Retinal pigment epithelial cell (primary cell): ENCODE measurements at regions not wholly inside any gene's neighbourhood (a gene's known extent, or its start where the extent isn't known, plus 50 kb on each side); places are given as distances from the start of the nearest gene placed in this dataset.

Experiments used
- DNase-seq: peaks from one replicate; pipeline ENCODE4 v3.0.0-alpha.2; 2010; ENCODE audit warnings: low read depth
- H3K4me3 ChIP-seq: 2 replicates; pipeline ENCODE4 v1.5.1; 2011; ENCODE audit warnings: mild to moderate bottlenecking, low read length, control low read depth, moderate library complexity
- CTCF ChIP-seq: conservative IDR thresholded peaks from 2 replicates; pipeline ENCODE4 v1.5.1; 2011; ENCODE audit warnings: low read depth, low read length, control low read depth, inconsistent platforms

- no peak for TF ChIP-seq CTCF
- DNase-seq: peak; percentile 30
- no peak overlapping the region for H3K4me3 ChIP-seq
These were observed 703.3 kb upstream of the ARGLU1 start for GRCh38 chr13:107271227-107271626.

GRCh38 chr13:107266657-107267056, 698.7 kb upstream of the ARGLU1 start:
- no peak for DNase-seq
- TF ChIP-seq CTCF: no peak
- no peak overlapping the region for H3K4me3 ChIP-seq

- no peak for TF ChIP-seq CTCF
These were observed 690.8 kb upstream of the ARGLU1 start for GRCh38 chr13:107258599-107259187.

GRCh38 chr13:107254392-107254791, 686.5 kb upstream of the ARGLU1 start:
- TF ChIP-seq CTCF: no peak
- H3K4me3 ChIP-seq: no peak overlapping the region
- DNase-seq: no peak

More at GRCh38 chr13:107258599-107259187, 690.8 kb upstream of the ARGLU1 start:
- peak; percentile 20 for DNase-seq
- no peak overlapping the region for H3K4me3 ChIP-seq

GRCh38 chr13:107252428-107252827, 684.5 kb upstream of the ARGLU1 start:
- TF ChIP-seq CTCF: no peak
- DNase-seq: no peak
- H3K4me3 ChIP-seq: no peak overlapping the region

- TF ChIP-seq CTCF: no peak
- H3K4me3 ChIP-seq: no peak overlapping the region
- DNase-seq: no peak
These were observed 684.1 kb upstream of the ARGLU1 start for GRCh38 chr13:107252021-107252420.

- DNase-seq: no peak
- no peak overlapping the region for H3K4me3 ChIP-seq
- TF ChIP-seq CTCF: no peak
These were observed 683.4 kb upstream of the ARGLU1 start for GRCh38 chr13:107251341-107251740.
